ENCODE measurements at regions not wholly inside any gene's neighbourhood (a gene's known extent, or its start where the extent isn't known, plus 50 kb on each side); places are given as distances from the start of the nearest gene placed in this dataset.

DNA sequence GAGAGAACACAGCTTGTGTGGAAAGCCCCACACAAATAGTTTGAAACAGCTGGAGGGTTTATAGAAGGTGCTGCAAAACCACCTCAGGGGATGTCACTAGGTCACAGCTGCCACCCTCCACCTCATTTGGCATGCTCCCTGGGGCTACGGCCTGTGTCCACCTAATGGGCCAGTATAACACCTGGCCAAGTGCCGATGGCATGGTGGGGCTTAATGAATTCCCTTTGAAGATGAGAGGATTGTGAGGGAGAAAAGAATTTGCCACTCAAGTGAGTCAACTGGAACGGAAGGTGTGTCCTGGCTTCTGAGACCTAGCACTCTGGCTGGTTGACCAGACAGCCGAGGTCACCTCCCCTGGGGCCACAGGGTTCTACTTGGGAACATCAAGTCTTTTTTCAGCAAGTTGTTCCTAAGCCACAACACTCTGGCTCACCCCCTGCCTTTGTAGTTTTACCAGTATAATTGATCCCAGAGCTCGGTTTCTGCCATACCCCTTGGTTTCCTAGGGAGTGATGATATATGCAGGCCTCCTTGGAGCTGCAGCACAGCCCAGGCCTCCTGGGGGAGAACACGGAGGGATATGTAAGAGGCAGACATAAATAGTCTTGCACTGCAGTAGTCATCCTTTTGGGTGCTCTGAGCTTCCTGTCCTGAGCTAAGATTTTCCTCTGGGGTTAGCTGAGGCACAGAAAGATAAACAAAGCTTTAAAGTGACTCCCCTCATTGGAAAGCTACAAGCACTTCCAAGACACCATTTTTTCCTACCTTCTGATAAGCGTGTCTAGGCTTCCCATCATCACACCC is 178.2 kb upstream of the LPP start:
- peak; percentile 71 for DNase-seq (ENCODE audit: low spot score)

DNA sequence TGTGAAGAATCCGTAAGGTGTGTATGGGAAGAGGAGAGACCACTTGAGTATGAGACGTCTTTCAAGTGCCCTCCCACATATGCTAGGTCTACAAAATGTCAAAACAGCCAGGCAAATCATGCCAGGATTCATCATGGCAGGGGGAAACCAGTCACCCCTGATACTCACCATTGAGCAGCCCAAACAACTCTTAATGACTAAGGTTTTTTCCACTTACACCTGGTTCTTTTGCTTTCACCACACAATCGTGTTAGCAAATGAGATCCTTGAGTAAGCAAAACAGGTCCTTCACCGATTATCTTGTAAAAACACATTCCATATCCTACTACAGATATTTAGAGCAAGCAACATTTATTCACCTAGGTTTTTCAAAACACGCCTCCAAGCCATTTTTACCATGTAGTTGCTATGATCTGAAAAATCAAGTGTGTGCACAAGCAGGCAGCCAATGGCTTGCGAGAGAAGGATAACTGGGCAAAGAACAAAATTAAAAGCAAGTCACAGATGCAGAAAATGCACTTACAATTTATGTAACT is 177.5 kb upstream of the LPP start:
- peak; percentile 80 for DNase-seq (ENCODE audit: low spot score)

DNA sequence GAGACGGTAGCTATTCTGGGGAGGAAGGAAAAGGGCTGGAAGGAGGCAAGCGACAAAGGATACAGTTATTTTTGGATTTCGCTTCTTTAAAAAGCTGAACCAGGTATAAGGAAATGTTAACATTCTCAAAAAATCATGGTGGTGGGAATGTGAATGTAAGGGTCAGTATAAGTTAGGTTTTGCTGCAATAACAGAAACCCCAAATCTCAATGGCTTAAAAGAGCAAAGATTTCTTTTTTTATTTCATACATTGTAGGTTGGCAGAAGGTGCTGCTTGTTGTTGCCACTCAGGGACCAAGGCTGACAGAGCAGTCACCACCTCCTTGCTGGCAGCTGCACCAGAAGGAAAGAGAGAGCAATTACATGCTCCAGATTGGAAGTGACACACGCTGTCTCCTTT is 176.3 kb upstream of the LPP start:
- no peak for DNase-seq (ENCODE audit: low spot score)

GRCh38 chr3:187978433-187979011 is 175.4 kb upstream of the LPP start:
- peak; percentile 93 for DNase-seq (ENCODE audit: low spot score)

GRCh38 chr3:187979564-187979963 is 174.4 kb upstream of the LPP start:
- peak; percentile 97 for DNase-seq (ENCODE audit: low spot score)

- no peak for DNase-seq (ENCODE audit: low spot score)
Observed at GRCh38 chr3:187980861-187981260, 173.1 kb upstream of the LPP start.

DNA sequence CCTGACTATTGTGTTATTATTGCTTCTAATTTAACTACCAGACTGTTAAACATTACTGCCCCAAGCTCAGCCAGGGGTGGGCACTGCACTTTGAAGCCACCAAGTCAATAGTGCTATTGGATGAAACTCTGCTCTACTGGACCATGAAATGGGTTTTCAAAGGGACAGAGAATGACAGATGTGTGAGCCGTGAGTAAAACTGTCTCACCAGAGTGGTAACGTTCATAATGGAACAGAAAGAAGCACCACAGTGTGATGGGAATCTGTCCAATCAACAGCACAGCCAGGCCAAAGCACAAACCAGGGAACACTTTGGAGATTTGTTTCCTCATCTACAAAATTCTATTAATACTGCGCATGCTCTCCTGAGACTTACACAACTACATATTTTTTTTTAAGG is 171.8 kb upstream of the LPP start:
- DNase-seq (ENCODE audit: low spot score), result peak; percentile 79

GRCh38 chr3:187983484-187984124 is 170.4 kb upstream of the LPP start:
- DNase-seq (ENCODE audit: low spot score), result no peak

- DNase-seq (ENCODE audit: low spot score), result no peak
Observed at GRCh38 chr3:187985647-187986046, 168.3 kb upstream of the LPP start.

DNA sequence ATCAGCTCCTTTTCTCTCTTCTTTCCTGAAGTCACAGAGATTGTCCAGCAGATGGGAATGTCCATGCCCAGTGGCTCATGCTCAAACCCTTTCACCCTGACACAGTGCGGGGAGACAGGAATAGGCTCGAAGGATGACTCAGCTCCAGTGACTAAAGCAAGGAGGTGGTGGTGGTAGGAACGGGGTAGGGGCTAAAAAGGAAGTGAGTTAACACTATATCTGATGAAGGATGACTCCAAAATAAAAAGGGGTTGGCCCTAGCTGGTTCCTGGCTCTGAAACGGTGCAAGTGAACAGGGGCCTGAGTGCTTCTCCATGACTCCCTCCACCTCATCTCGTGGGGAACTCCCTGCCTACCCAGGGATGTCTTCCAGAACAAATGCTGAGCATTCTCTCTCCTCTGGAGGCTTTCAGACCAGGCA is 167.4 kb upstream of the LPP start:
- no peak for DNase-seq (ENCODE audit: low spot score)

- no peak for DNase-seq (ENCODE audit: low spot score)
Observed at GRCh38 chr3:187987187-187987586, 166.8 kb upstream of the LPP start.

- DNase-seq (ENCODE audit: low spot score), result no peak
Observed at GRCh38 chr3:187987924-187988323, 166.0 kb upstream of the LPP start.

DNA sequence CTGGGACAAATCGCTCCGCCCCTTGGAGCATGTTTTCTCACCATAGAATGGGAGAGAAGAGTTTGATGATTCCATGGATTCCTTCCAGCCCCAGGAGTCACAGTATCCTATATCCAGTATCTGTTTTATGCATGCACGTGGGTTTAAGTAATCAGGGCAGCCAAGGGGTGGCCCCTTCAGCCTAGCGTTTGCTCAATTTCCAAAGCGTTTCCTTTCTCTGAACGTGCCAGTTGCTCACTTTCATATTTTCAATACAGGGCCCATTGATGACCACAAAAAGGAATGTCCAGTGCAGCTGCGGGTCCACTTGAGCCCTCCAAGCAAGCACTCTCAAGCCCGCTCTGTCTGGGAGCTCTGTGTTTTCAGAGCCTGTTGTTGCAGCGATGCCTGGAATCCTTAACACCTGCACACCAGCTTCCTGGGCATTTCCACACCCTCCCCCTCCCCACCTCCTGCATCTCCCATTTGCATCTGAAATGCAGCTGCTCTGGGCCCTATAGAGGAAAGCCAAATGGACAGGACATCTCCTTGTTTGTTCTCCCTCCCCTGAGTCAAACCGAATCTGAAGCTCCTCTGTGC is 164.3 kb upstream of the LPP start:
- DNase-seq (ENCODE audit: low spot score), result peak; percentile 16

DNA sequence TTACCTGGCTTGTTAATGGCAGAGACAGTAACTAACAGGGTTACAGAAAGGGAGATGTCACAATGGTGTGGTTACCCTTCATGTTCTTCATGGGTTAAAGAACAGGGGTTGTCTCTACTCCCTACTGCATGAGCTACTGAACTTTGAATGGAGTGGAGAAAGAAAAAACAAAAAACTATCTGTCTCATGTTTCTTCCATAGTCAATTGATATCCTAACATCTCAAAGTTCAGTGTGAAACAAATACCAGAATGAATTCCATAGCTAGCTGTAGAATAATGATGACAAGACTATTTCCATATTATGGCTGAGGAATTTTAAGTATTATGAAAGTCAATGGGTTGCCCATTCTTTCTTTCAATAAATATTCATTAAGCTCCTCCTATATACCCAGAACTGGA is 161.3 kb upstream of the LPP start:
- DNase-seq (ENCODE audit: low spot score), result no peak

DNA sequence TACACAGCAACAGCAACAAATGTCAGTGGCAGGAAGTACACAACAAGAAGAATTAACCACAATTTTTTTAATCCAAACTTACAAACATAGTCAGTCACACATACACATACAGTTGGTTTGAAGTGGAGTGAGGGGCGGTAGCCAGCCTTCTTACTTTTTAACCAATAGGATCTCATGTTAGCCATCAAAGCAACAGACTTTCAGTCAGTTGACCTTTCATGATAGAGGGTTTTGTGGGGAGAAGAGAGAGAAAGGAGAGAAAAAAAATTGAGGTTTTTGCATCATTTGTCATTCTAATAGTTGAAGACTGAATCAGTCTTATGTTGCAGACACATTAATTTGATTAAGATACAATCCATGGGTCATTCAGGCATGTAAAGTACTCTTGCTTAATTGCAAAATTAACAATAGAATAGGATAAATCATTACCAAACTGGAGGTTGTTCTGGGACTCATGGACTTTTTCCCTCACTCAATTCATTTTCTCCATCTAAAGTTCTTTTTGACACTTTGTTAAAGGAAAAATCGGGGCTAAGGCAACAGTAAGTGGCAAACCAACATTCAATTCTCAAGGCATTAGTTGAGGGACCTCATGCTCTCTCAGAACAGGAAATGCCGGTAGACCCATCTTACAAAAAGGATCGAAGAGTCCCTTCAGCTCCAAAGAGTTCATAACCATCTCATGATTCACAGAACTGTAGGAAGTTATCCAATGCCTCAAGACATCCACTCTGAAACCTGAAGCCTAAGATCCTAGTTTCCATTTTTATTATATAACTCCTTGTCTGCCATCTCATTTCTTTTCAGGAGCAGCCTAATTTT is 159.5 kb upstream of the LPP start:
- DNase-seq (ENCODE audit: low spot score), result no peak

- DNase-seq (ENCODE audit: low spot score), result no peak
Observed at GRCh38 chr3:187995043-187995400, 158.9 kb upstream of the LPP start.

GRCh38 chr3:187995667-187996066 is 158.3 kb upstream of the LPP start:
- DNase-seq (ENCODE audit: low spot score), result no peak

DNA sequence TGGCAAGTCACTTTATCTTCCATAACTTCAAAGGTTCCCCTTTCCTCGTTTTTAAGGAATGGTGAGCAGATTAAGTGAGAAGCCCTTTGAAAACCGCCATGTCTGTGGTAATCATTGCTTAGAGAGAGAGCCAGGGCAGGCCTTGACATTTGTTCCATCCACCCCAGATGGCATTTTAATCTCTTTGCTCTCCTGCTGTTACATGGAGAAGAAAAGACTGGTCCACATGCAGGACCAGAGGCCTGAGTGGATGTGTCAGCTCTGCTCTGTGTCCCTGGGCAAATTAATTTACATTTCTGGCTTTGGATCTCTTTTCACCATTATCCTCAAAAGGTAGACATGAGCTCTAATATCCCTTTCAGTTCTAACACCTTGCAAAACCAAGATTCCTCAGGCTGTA is 157.3 kb upstream of the LPP start:
- no peak for DNase-seq (ENCODE audit: low spot score)

- no peak for DNase-seq (ENCODE audit: low spot score)
Observed at GRCh38 chr3:187997490-187997889, 156.5 kb upstream of the LPP start.

DNA sequence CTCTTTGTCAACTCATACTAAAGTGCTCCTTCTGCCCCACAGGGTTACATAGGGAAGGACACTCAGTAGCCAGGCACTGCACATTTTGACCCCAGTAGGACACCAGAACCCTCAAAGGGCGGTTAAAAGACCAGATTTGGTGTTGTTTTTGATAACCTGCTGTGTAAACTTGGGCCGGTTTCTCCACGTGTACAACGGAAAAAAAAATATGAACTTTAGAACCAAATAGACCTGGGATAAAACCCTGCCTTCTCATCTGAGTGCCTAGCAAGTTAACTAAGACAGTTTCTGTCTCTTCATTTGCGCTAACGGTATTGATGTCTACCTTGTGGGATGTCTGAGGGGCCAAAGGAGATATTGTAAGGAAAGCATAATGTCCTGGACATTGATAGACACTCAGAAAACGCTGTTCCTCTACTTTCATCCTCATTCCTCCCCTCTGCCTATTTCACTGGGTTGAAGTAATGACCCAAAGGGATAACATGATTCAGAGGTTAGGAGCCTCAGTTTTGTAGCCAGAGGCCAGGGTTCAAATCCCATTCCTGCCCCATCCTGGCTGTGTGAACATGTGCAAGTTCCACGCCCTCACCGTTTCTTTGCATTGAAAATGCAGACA is 155.9 kb upstream of the LPP start:
- no peak for DNase-seq (ENCODE audit: low spot score)

- DNase-seq (ENCODE audit: low spot score), result no peak
Observed at GRCh38 chr3:187998611-187999010, 155.3 kb upstream of the LPP start.

GRCh38 chr3:187999821-188000220 is 154.1 kb upstream of the LPP start:
- peak; percentile 93 for DNase-seq (ENCODE audit: low spot score)

All from NAMALWA (cell line).